ENCODE measurements at regions not wholly inside any gene's neighbourhood (a gene's known extent, or its start where the extent isn't known, plus 50 kb on each side); places are given as distances from the start of the nearest gene placed in this dataset.
A peak's percentile ranks its signal among the peaks of the same experiment; 100 is the strongest.

GRCh38 chr14:51307551-51307950 is 67.5 kb downstream of the TMX1 start:
- DNase-seq, result no peak

DNA sequence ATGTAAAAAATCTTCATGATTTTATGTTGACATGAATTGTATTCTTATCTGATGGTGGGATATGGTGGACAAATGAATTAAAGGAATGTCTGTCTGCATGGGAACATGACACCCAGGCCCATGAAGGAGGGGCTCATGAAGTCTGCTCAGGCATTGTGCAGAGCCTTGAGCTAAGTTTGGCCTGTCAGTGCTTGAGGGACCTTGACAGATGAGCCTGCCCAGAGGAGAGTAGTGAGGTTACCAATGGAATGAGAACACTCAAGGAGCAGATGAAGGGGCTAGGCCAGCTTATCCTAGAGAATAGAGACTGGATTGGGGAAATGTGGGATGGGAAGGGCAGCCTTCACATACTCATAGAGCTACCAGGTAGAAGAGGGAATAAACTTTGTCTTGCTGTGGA is 68.8 kb downstream of the TMX1 start:
- no peak for DNase-seq

GRCh38 chr14:51310505-51310944 is 70.5 kb downstream of the TMX1 start:
- DNase-seq, result peak; percentile 97

DNA sequence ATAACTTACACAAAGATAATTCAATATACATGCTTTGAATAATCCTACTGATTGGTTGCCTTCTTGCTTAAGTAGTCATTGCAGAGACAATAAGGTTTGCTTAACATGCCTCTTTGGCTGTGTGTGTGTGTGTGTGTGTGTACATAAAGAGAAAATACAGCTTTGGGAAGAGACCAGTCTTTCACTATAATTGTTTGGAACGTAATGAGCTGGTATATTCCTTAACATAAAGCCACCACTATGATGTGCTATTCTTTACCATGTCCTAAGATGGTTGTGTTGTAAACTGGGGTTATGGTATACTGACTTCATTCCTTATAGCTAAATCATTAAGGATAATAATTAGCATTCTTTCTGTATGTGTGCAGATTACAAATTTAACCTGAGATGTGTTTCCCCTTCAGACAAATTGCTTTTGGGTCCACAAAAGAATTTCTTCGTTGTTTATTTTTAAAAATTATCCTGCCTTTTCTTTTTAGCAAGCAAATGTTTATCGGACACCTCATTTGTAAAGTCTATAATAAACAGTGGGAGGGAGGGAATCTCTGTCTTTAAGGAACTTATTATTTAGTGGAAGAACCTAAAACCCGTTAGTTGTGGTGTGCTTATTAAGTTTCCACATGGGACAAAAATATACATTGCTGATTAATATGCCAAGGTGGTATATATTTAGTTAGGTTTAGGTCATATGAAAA is 74.4 kb downstream of the TMX1 start:
- no peak for DNase-seq

DNA sequence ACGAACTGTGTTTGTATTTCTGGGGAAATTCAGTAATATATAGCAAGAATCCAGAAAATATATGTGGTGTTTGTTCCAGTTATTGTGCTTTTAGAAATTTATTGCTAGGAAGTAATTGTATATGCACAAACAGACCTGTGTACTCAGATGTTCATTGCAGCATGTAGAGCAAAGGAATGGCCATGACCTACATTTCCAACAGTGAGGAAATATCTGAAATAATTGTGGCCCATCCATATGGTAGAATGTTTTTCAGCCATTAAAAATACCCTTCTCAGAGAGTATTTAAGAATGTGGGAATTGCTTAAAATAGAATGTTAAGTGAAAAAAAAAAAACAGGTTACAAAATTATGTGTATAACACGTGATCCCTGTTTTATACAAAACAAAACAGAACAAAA is 77.3 kb downstream of the TMX1 start:
- no peak for DNase-seq

DNA sequence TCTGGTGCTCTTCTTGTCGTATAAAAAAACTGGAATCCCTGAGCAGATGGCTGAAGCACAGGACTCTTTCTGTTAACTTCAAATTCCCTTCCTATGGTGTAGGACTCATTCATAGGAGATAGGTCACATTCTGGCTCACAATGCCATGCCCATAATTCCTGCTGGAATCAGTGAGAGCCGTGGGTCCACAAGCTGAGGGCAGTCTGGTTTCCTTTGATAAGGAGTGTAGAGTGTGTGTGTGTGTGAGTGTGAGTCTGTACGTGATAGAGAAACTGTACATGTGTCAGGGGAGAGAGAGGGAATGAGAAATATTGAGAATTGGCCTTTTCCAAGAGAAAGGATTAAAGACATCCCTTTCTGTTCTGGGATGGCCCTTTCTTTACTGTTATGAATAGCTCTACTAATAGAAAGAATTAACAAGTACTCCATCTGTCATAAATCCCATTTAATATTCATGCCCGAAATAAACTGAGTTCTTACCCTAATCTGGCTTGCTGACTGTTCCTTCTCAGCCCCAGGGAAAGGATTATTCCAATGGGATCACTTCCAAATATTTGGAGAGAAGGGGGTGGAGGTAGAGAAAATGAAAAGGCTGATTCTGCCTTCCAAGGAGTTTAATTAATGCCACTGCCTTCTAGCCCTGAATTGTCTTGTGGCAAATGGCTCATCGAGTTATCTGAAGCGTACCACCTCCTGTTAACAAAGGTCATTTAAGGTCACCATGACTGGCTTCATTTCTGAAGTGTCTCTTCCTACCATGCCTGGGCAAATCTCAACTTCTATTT is 79.0 kb downstream of the TMX1 start:
- peak; percentile 94 for DNase-seq

DNA sequence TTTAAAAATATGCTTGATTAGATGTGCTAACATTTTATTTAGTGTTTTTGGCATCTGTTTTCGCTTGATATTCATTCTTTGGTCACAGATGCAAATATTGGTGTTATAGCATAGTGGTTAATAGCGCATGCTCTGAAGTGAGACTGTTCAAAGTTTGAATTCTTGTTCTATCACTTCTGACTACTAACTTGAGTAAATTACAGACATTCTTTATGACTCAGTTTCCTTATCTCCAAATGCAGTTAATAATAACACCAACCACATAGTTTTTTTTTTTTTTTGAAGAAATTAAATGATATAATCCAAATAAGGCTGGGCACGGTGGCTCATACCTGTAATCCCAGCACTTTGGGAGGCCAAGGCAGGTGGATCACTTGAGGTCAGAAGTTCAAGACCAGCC is 81.0 kb downstream of the TMX1 start:
- DNase-seq, result no peak

- no peak for DNase-seq
Measured at GRCh38 chr14:51323492-51323891, 83.4 kb downstream of the TMX1 start.

DNA sequence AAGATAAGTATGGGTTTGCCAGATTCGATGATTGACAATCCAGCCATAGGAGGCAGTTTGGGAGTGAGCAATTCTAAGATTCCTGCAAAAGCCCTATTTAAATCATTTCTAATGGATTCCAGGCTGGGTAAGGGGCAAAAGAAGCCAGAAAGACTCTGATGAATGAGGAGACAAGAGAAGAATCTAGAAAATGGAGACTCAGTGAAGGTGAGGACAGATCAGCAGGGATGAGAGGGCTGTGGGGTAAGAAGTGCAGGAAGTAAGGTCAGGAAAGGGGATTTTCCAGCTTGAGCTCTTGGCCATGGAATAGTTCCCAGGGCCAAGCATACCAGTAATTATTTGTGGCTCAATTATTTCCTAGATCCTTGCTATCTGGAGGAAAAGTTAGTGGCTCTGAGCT is 87.3 kb downstream of the TMX1 start:
- DNase-seq, result no peak

- peak; percentile 34 for DNase-seq
Measured at GRCh38 chr14:51328064-51328771, 88.2 kb downstream of the TMX1 start.

DNA sequence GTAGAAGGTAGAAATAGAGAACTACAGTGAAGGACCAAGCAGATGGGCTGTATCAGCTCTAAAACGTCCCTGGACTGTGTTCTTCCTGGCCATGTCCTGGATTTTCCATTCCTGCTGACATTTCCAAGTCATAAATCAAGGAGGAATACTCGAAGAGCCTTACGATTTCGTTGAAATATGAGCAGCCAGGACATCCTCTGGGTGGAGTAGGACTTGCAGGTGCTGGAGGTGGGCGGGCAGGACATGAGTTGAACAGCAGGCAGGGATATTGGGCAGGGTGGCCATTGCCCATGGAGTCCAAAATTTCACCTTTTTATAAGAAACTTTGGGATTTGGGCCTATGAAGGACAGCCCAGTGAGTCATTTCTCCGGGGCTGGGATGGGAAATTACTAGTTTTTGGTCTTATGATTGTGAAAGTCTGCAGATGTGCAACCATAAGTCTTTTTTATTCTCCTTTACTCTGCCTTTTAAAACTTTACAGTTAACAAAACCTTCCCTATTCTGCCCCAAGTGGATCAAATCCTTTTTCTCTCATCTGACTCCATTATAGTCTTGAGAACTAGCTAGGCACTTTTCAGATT is 88.8 kb downstream of the TMX1 start:
- no peak for DNase-seq

- no peak for DNase-seq
Measured at GRCh38 chr14:51331486-51332367, 91.7 kb downstream of the TMX1 start.

DNA sequence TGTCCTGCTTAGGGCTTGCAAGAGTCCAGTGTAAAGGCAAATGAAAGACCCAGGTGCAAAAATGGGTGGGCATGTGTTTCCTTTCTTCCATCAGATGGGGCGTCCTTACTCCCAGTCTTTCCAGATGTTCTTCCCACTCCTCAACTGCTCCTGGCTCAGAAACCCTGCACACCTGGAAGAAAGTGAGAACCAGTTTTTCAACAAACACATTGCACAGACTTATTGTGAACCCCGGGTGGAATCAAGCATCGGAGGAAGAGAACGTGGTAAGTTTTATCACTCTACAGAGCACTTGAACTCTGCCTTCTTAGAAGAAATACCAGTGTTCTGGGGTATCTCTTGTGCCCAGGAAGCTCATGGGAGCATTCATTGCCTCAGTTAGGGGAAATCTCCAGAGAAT is 93.3 kb downstream of the TMX1 start:
- no peak for DNase-seq

DNA sequence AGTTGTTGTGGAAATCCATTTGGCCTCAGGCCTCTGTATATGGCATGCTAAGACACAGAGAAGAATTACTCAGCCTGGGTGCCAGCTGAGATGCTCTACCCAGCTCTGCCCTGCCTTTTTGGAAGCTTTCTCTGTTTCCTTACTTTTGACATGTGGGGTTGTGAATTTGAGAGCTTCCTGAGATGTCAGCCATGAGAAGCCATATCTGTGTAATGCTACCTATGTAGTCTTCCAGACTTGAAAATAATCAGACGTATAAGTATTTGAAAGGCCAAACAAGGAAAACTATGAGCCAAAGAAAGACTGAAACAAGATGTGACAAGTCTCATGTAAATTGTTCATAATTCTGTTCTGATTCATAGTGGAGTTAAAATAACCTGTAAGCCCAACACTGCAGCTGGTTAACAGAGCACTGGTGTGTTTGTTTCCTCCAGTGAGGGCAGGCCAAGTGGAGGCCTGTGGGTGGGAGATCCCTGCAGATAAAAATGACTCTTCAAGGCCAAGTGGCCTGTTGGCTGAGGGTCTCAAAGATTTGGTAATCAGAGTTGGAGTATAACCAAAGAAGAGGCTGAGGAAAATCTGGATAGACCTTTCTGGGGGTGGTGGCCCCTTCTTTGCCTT is 94.0 kb downstream of the TMX1 start:
- DNase-seq, result peak; percentile 78

- peak; percentile 63 for DNase-seq
Measured at GRCh38 chr14:51334566-51334965, 94.5 kb downstream of the TMX1 start.

DNA sequence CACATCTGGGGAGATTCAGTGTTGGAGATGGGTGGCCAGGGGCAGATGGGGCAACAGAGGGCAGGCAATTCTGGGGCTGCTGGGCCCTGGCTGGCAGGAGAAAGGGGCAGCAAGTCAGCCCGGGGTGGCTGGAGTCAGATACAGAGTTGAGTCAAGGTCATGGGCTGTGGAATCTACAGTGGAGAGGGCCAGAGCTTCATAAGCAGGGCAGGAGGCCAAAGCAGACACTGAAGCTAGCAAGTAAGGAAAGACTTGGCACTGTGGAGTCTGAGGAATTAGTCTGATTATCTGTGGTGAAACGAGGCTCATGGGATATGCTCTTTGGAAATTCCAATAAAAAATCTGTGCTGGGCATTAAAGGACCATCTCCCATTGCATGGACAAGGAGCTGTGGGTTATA is 95.5 kb downstream of the TMX1 start:
- peak; percentile 55 for DNase-seq

DNA sequence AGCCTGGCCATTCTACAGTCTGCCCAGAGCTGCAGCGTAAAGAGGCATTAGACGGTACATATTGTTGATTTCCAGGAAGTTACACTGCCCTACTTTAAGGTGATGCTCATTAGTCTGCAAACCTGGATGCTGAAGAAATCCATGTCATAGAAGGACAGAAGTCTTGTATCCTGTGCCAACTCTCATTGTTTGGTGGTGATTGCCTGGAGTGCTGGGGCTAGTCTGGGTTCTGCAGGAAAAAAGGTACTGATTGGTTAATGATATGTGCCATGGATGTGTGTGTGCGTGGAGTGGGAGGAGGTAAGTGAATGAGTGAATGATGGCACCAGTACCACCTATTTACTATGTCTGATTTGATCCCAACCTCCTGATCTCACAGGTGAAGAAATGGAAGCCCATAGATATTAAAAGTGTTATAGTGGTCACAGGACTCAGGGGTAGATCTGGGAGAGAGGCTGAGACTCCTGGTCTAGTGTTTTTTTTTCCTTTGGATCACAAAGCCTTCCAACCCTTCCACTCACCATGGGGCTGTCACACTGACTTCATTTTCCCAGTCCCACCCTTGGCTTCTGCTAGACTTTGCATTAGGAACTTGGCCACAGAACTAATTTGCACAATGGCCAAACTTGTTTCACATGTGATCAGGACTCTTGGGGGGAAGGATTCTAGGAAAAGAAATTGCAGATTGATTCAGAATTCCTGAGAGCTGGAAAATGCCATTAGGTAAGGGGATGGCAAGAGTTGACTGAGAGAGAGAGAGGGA is 96.1 kb downstream of the TMX1 start:
- DNase-seq, result peak; percentile 55

DNA sequence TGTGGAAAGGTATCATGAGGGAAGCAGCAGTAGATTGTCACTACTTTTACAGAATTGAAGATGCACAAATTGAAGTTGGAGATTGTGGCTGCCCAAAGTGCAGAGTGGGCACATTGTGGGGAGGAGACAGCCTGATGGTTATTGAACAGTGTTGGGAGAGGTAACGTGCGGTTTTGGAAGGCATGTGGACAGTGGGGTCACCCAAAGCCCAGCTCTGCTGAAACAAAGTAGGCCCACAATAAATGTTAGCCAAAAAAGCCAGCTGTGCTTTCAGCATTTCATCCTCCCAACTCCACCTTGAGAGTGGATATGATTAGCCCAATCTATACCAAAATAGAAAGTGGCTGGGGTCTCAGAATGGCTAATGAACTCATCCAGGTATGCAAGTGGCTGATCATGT is 96.7 kb downstream of the TMX1 start:
- no peak for DNase-seq

DNA sequence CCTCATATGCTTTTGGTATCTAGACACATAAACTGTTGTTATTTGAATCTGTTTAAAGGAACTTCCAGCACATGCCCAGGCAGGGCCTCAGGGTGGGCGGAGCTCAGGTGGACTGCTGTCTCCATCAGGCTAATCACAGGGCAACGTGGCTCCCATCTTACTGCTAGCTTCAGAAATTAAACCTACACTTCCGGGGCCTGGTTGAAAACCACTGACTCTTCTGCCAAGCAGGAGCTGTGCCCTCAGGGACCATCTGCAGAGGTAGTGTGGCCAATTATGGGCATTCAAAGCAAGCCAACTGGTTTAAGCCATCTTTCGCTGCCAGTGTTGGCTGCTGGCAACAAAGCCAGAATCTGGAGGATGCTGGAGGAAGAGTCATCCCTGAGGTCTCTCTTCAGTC is 97.5 kb downstream of the TMX1 start:
- DNase-seq, result peak; percentile 97

DNA sequence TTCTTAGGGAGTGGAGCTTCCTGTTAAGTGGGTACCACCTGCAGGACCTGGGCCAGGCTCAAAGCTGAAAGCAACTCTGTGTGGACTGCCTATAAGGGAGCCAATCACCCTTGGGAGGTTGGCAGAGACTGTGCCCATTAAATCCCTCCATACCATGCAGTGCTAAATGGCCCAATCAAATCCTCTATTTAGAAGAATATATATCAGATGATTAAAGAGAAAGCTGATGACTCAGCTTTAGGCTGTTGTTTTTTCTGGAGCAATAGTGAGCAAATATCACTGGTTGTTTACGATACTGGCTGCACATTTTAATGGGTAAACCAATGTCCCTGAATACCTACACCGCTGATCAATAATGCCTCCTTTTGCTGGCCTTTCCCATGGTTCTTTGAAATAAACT is 101.3 kb downstream of the TMX1 start:
- DNase-seq, result no peak

DNA sequence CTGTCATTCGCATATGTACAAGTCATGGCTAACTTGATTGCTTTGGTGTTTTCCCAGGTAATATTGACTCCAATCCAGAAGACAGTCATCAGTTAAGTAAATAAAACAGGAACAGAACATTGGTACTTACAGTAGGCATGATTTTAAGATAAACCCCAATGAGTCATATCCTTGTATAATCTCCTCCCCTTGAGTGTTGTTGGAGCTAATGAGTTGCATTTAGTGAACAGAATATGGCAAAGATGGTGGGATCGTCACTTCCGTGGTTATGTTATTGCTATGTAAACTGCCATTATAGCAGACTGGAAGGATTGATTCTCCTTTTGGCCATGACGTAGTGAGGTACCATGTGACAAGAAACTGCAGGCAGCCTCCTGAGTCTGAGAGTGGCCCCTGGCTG is 102.2 kb downstream of the TMX1 start:
- no peak for DNase-seq

All from NCI-H446 treated with DMSO at 0.1 percent for 48 hours (cell line).